Tibial nerve (tissue), 4 donors: ENCODE measurements at regions not wholly inside any gene's neighbourhood (a gene's known extent, or its start where the extent isn't known, plus 50 kb on each side); places are given as distances from the start of the nearest gene placed in this dataset.

Source experiments
- DNase-seq, 2 donors: peaks; one replicate each; pipeline ENCODE4 v3.0.0-alpha.2; 2019; ENCODE audit warnings: low spot score in 2 of 2
- H3K27ac ChIP-seq, 4 donors: fragments of 200-600 bp; sonication (generic) in 3 of 4; one replicate each; pipeline ENCODE4 v1.5.1; 2017 to 2019; ENCODE audit warnings: mild to moderate bottlenecking in 1 of 4
- H3K27me3 ChIP-seq, 2 donors: fragments of 200-600 bp; sonication (generic) in 1 of 2; one replicate each; pipeline versions ENCODE4 v1.5.1 to v1.6.0; 2017 to 2019
- H3K36me3 ChIP-seq, 3 donors: fragments of 200-600 bp; sonication (generic); one replicate each; pipeline ENCODE4 v1.5.1; 2018 to 2019
- H3K4me1 ChIP-seq, 4 donors: fragments of 200-600 bp; sonication (generic) in 3 of 4; one replicate each; pipeline ENCODE4 v1.5.1; 2017 to 2019
- H3K4me3 ChIP-seq, 4 donors: fragments of 200-600 bp; sonication (generic) in 3 of 4; one replicate each; pipeline ENCODE4 v1.5.1; 2017 to 2019; ENCODE audit warnings: mild to moderate bottlenecking in 1 of 4, moderate library complexity in 1 of 4
- H3K9me3 ChIP-seq, 4 donors: fragments of 200-600 bp; sonication (generic) in 3 of 4; one replicate each; pipeline ENCODE4 v1.5.1; 2017 to 2019
- CTCF ChIP-seq, 5 experiments: fragments of 200-600 bp in 3 of 5; fragments of 450-650 bp in 2 of 5; sonication (generic) in 3 of 5; IDR thresholded peaks; one replicate each; pipeline ENCODE4 v1.5.1; 2016 to 2019; ENCODE audit warnings: antibody characterized with exemption in 5 of 5, mild to moderate bottlenecking in 3 of 5, moderate library complexity in 2 of 5
- EP300 ChIP-seq, 2 donors: sonication (generic); formaldehyde crosslinking; IDR thresholded peaks; one replicate each; pipeline ENCODE4 v1.6.1; 2017; ENCODE audit warnings: antibody characterized with exemption in 2 of 2, mild to moderate bottlenecking in 1 of 2
- POLR2A ChIP-seq, 2 donors: fragments of 450-650 bp; IDR thresholded peaks; one replicate each; pipeline ENCODE4 v1.6.1; 2017; ENCODE audit warnings: antibody characterized with exemption in 2 of 2, mild to moderate bottlenecking in 2 of 2, moderate library complexity in 2 of 2
- WGBS, 2 donors: methylation state at CpG; one replicate each; pipeline ENCODE4 v1.1.5; 2018; 5-methylcytosine and 5-hydroxymethylcytosine counted together

DNA sequence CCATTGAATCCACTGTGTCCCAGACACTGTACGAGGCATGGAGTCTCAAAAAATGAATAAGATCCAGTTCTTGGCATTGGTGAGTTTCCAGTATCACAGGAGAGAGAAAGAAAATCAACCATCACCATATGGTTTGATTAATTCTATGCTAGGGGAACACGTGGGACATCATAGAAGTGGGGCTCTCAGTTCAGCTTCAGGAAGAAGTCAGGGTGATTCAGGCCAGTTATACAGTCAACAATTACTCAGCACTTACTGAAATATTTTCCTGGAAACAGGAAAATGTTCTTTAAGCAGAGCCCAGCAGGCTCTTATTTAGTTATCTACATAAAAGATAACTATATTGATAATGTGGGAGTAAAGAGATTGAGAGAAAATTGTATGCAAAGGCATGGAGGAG lies 407.2 kb downstream of the NOVA1 start:
- TF ChIP-seq CTCF (IDR thresholded peaks at IDR 0.05), result no peak
- TF ChIP-seq POLR2A (IDR thresholded peaks at IDR 0.05), result no peak
- TF ChIP-seq EP300 (IDR thresholded peaks at IDR 0.05), result no peak
- Histone ChIP-seq H3K4me3 (no peak overlapping the region), H3K4me1 (peaks cover 0 to 3% (median 0%) of the 10 kb centered on the region in 4 donors), H3K36me3 (no peaks in the 10 kb centered on the region), H3K9me3 (no peaks in the 10 kb centered on the region), H3K27me3 (no peaks in the 10 kb centered on the region), H3K27ac (no peak overlapping the region)
- no peak for DNase-seq
- WGBS, 2 donors, result 56 to 75% methylated on average over 2 of the region's 2 CpGs

DNA sequence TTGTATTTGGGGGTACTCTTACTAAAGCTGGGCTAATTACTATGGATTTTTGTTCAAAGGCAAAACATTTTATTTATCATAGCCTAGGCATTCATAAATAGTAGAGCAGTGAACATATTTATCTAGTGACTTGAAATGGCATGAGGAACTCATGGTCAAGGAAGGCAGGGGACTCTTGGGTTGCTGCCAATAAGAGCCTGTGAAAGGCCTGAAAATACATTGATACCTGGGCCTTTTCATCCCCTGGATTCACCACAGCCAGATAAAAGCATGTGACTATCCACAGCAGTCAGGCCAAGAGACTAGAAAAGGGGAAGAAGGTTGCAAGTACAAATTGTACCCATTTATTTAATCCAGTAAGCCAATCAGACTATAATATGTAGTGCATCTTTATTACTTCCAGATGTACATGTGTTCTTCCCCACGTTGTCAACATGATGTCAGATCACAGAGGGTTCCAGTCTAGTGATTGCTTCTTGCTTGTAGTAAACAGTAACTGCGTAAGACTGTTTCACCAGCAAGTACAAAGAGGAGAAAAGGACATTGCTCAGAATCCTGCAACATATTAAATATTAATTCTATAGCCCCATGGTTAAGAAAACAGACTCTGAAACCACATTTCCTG lies 409.7 kb downstream of the NOVA1 start:
- peak overlapping the region in 1 of 4 donors; percentile 17 for H3K27ac ChIP-seq
- no peaks in the 10 kb centered on the region for H3K27me3 ChIP-seq
- H3K36me3 ChIP-seq, result no peaks in the 10 kb centered on the region
- H3K4me3 ChIP-seq, result no peak overlapping the region
- no peaks in the 10 kb centered on the region for H3K9me3 ChIP-seq
- no peak for DNase-seq
- 52 to 62% methylated on average over 2 of the region's 2 CpGs for WGBS, 2 donors
- TF ChIP-seq EP300 (IDR thresholded peaks at IDR 0.05), result peak in 1 of 2 donors; percentile 41
- no peak for TF ChIP-seq CTCF (IDR thresholded peaks at IDR 0.05)
- TF ChIP-seq POLR2A (IDR thresholded peaks at IDR 0.05), result no peak
- H3K4me1 ChIP-seq, result peaks cover 0 to 3% (median 0%) of the 10 kb centered on the region in 4 donors

DNA sequence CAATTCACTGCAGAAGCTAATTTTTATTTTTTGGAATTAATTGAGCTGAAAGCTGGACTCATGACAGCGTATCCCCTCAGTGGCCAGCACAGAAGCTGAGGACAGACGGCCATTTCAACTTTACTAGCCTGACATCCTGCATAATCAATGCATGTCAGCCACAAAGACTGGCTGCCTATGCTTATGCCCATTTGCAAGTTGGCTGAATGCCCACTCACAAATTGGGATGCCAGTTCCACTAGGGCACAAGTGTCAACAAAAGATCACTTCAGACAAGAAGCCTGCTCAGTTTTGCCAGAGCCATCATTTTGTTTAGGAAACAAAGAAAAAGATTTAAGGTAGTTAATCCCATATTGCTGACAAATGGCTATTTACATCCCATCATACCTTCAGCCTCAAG lies 417.6 kb downstream of the NOVA1 start:
- Histone ChIP-seq H3K36me3 (no peaks in the 10 kb centered on the region), H3K4me1 (no peaks in the 10 kb centered on the region), H3K4me3 (no peak overlapping the region), H3K27ac (no peak overlapping the region), H3K27me3 (no peaks in the 10 kb centered on the region), H3K9me3 (no peaks in the 10 kb centered on the region)
- DNase-seq, result no peak
- TF ChIP-seq EP300 (IDR thresholded peaks at IDR 0.05) (no peak), CTCF (IDR thresholded peaks at IDR 0.05) (no peak), POLR2A (IDR thresholded peaks at IDR 0.05) (no peak)
- WGBS, 2 donors, result 27 to 54% methylated on average over 2 of the region's 2 CpGs

DNA sequence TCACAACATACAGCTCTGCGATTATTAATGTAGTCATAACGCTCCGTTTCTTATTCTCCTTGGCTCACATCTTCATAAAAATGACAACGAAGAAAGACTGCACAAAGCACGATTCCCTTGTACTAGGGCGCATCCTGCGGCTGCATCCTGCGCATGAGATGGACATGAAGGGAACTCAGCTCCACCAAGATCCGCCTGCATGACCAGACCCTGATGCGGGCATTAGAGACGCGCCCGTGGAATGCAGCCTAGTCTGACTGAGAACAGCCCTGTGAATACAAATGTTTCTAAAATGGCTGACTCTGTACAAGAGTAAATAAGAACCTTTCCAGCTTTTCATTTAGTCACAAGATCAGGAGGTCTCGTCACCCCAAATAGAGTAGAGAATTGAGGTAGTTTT lies 422.2 kb downstream of the NOVA1 start:
- no peak for TF ChIP-seq CTCF (IDR thresholded peaks at IDR 0.05)
- TF ChIP-seq EP300 (IDR thresholded peaks at IDR 0.05), result no peak
- TF ChIP-seq POLR2A (IDR thresholded peaks at IDR 0.05), result no peak
- no peak overlapping the region for H3K27ac ChIP-seq

DNA sequence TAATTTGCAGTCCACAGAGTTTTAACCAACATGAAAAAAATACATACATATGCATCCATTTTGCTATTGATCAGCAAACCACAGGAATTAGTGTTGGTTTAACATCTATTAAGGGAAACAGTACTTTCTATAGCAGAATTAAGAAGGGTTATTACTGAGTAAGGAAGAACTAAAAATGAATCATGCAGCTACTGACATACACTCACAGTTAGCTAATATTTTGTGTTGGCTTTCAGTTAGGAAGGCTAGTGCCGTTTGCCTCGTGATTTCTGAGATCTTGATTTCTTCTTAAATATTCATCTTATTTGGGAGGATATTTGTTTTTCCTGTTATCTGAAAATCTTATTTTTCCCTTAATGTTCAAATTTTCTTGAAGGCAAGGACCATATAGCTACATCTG lies 423.4 kb downstream of the NOVA1 start:
- DNase-seq, result no peak
- no peaks in the 10 kb centered on the region for H3K27me3 ChIP-seq
- WGBS, 2 donors, result 80% methylated on average over 2 of the region's 2 CpGs
- no peaks in the 10 kb centered on the region for H3K4me1 ChIP-seq
- H3K36me3 ChIP-seq, result no peaks in the 10 kb centered on the region
- H3K9me3 ChIP-seq, result no peaks in the 10 kb centered on the region
- TF ChIP-seq EP300 (IDR thresholded peaks at IDR 0.05), result no peak
- no peak for TF ChIP-seq CTCF (IDR thresholded peaks at IDR 0.05)
- TF ChIP-seq POLR2A (IDR thresholded peaks at IDR 0.05), result no peak
- no peak overlapping the region for H3K27ac ChIP-seq
- H3K4me3 ChIP-seq, result no peak overlapping the region

More for the DNA sequence above, 422.2 kb downstream of the NOVA1 start:
- no peaks in the 10 kb centered on the region for H3K27me3 ChIP-seq
- no peak overlapping the region for H3K4me3 ChIP-seq
- H3K4me1 ChIP-seq, result no peaks in the 10 kb centered on the region
- 91 to 94% methylated on average over 14 of the region's 14 CpGs for WGBS, 2 donors
- no peaks in the 10 kb centered on the region for H3K36me3 ChIP-seq
- no peaks in the 10 kb centered on the region for H3K9me3 ChIP-seq
- DNase-seq, result no peak
